ENCODE measurements at regions not wholly inside any gene's neighbourhood (a gene's known extent, or its start where the extent isn't known, plus 50 kb on each side); places are given as distances from the start of the nearest gene placed in this dataset.
"Not testable (repeated sequence)": the region's sequence is repeated elsewhere in the genome, so short reads cannot be mapped to it uniquely, and the experiment has no call there.

GRCh38 chr21:6466081-6466698, 4055.2 kb upstream of the TPTE start:
- H3K36me3 Mint-ChIP-seq (ENCODE audit: low read depth, unreplicated experiment); H3K27ac Mint-ChIP-seq (ENCODE audit: unreplicated experiment); H3K4me3 Mint-ChIP-seq (ENCODE audit: unreplicated experiment); FAIRE-seq; H2AFZ ChIP-seq (ENCODE audit: low read depth, low read length); H3K9me3 ChIP-seq (ENCODE audit: insufficient read depth, low read depth, low read length); H3K27me3 ChIP-seq (ENCODE audit: insufficient read depth, low read length); H3K4me2 ChIP-seq (ENCODE audit: low read length); DNase-seq (ENCODE audit: low read depth); H3K9ac ChIP-seq (ENCODE audit: low read length); H3K79me2 ChIP-seq (ENCODE audit: insufficient read depth, low read length); H4K20me1 ChIP-seq (ENCODE audit: insufficient read depth, low read length); H3K4me3 ChIP-seq (ENCODE audit: insufficient read depth, low read depth, low read length); H3K27me3 Mint-ChIP-seq (ENCODE audit: low read depth, unreplicated experiment); H3K27ac ChIP-seq (ENCODE audit: low read depth, low read length); H3K4me1 ChIP-seq (ENCODE audit: insufficient read depth, low read length); H3K9me3 Mint-ChIP-seq (ENCODE audit: unreplicated experiment); H3K4me1 Mint-ChIP-seq (ENCODE audit: low read depth, unreplicated experiment); H3K36me3 ChIP-seq (ENCODE audit: insufficient read depth, low read length): not testable (repeated sequence)

DNA sequence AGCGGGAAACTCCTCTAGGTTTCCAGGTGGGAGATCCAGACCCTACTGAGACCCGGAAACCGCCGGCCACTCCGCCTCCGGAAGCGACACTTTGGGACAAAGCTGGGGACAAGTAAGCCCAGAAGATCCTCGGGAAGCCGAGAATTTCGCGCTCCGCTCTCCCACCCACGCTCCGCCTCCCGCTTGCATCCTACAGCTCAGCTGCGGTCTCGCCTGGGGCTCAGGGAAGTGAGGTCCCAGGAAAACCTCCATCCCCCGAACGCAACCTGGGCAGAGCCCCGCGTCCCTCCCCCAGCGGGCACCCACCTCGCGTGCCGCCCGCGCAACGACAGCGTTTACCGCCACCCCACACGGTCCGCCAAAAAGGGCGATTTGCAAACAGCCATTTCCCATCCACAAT, 4054.7 kb upstream of the TPTE start:
- not testable (repeated sequence) for H4K20me1 ChIP-seq (ENCODE audit: insufficient read depth, low read length); H3K4me1 ChIP-seq (ENCODE audit: insufficient read depth, low read length); H3K4me2 ChIP-seq (ENCODE audit: low read length); H3K9ac ChIP-seq (ENCODE audit: low read length); H3K27me3 Mint-ChIP-seq (ENCODE audit: low read depth, unreplicated experiment); H3K27ac Mint-ChIP-seq (ENCODE audit: unreplicated experiment); H3K27me3 ChIP-seq (ENCODE audit: insufficient read depth, low read length); H3K27ac ChIP-seq (ENCODE audit: low read depth, low read length); DNase-seq (ENCODE audit: low read depth); H2AFZ ChIP-seq (ENCODE audit: low read depth, low read length); H3K36me3 Mint-ChIP-seq (ENCODE audit: low read depth, unreplicated experiment); H3K9me3 Mint-ChIP-seq (ENCODE audit: unreplicated experiment); H3K36me3 ChIP-seq (ENCODE audit: insufficient read depth, low read length); H3K9me3 ChIP-seq (ENCODE audit: insufficient read depth, low read depth, low read length); H3K79me2 ChIP-seq (ENCODE audit: insufficient read depth, low read length); H3K4me3 Mint-ChIP-seq (ENCODE audit: unreplicated experiment); H3K4me1 Mint-ChIP-seq (ENCODE audit: low read depth, unreplicated experiment); H3K4me3 ChIP-seq (ENCODE audit: insufficient read depth, low read depth, low read length); FAIRE-seq

DNA sequence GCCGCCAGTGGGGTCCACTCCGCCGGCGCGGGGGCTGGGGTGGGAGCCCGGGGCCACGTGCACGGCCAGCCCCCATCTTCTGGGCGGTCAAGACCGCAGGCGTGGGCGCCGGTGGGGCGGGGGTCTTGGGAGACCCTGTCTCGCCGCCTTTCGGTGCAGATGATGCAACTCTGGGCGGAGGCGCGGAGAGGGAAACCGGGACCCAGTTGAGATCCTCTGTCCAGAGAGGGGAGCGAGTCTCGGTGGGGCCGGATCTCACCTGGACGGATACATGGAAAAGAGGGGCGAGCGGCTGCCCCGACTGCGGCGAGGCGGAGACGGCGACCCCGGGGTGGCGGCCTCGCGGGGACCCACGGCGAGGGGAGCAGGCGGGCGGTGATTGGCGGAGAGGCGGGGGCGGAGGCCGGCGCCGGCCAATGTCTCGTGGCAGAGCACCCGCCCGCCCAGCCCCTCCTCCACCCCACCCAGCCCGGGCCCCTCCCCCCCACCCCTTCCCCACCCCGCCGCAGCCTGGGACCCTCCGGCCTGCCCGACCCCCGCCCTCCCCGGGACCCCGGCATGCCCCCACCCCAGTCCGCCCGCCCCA, 4054.1 kb upstream of the TPTE start:
- H3K4me3 Mint-ChIP-seq (ENCODE audit: unreplicated experiment) = not testable (repeated sequence)

GRCh38 chr21:6467907-6468306, 4053.5 kb upstream of the TPTE start:
- H3K27me3 ChIP-seq (ENCODE audit: insufficient read depth, low read length); DNase-seq (ENCODE audit: low read depth); H3K36me3 Mint-ChIP-seq (ENCODE audit: low read depth, unreplicated experiment); H3K4me1 ChIP-seq (ENCODE audit: insufficient read depth, low read length); H3K9me3 Mint-ChIP-seq (ENCODE audit: unreplicated experiment); H3K27me3 Mint-ChIP-seq (ENCODE audit: low read depth, unreplicated experiment); H3K4me2 ChIP-seq (ENCODE audit: low read length); H3K4me3 Mint-ChIP-seq (ENCODE audit: unreplicated experiment); H3K36me3 ChIP-seq (ENCODE audit: insufficient read depth, low read length); FAIRE-seq; H3K9ac ChIP-seq (ENCODE audit: low read length); H3K9me3 ChIP-seq (ENCODE audit: insufficient read depth, low read depth, low read length); H3K4me3 ChIP-seq (ENCODE audit: insufficient read depth, low read depth, low read length); H3K4me1 Mint-ChIP-seq (ENCODE audit: low read depth, unreplicated experiment); H4K20me1 ChIP-seq (ENCODE audit: insufficient read depth, low read length); H3K27ac ChIP-seq (ENCODE audit: low read depth, low read length); H3K79me2 ChIP-seq (ENCODE audit: insufficient read depth, low read length); H3K27ac Mint-ChIP-seq (ENCODE audit: unreplicated experiment); H2AFZ ChIP-seq (ENCODE audit: low read depth, low read length): not testable (repeated sequence)

More for the DNA sequence above, 4054.1 kb upstream of the TPTE start:
- H3K4me3 ChIP-seq (ENCODE audit: insufficient read depth, low read depth, low read length); H3K9ac ChIP-seq (ENCODE audit: low read length); H3K36me3 Mint-ChIP-seq (ENCODE audit: low read depth, unreplicated experiment); DNase-seq (ENCODE audit: low read depth); H4K20me1 ChIP-seq (ENCODE audit: insufficient read depth, low read length); H3K27ac ChIP-seq (ENCODE audit: low read depth, low read length); H3K79me2 ChIP-seq (ENCODE audit: insufficient read depth, low read length); H3K27ac Mint-ChIP-seq (ENCODE audit: unreplicated experiment); H3K27me3 ChIP-seq (ENCODE audit: insufficient read depth, low read length); H3K27me3 Mint-ChIP-seq (ENCODE audit: low read depth, unreplicated experiment); H3K4me1 ChIP-seq (ENCODE audit: insufficient read depth, low read length); H3K4me1 Mint-ChIP-seq (ENCODE audit: low read depth, unreplicated experiment); H2AFZ ChIP-seq (ENCODE audit: low read depth, low read length); H3K9me3 Mint-ChIP-seq (ENCODE audit: unreplicated experiment); FAIRE-seq; H3K36me3 ChIP-seq (ENCODE audit: insufficient read depth, low read length); H3K9me3 ChIP-seq (ENCODE audit: insufficient read depth, low read depth, low read length); H3K4me2 ChIP-seq (ENCODE audit: low read length): not testable (repeated sequence)

GRCh38 chr21:6468331-6468860, 4053.0 kb upstream of the TPTE start:
- not testable (repeated sequence) for H3K27me3 ChIP-seq (ENCODE audit: insufficient read depth, low read length); FAIRE-seq; H3K27me3 Mint-ChIP-seq (ENCODE audit: low read depth, unreplicated experiment); H3K27ac ChIP-seq (ENCODE audit: low read depth, low read length); H3K4me3 ChIP-seq (ENCODE audit: insufficient read depth, low read depth, low read length); H3K4me1 Mint-ChIP-seq (ENCODE audit: low read depth, unreplicated experiment); H3K4me1 ChIP-seq (ENCODE audit: insufficient read depth, low read length); H3K9ac ChIP-seq (ENCODE audit: low read length); H3K27ac Mint-ChIP-seq (ENCODE audit: unreplicated experiment); H3K4me3 Mint-ChIP-seq (ENCODE audit: unreplicated experiment); H2AFZ ChIP-seq (ENCODE audit: low read depth, low read length); H4K20me1 ChIP-seq (ENCODE audit: insufficient read depth, low read length); H3K36me3 ChIP-seq (ENCODE audit: insufficient read depth, low read length); DNase-seq (ENCODE audit: low read depth); H3K9me3 Mint-ChIP-seq (ENCODE audit: unreplicated experiment); H3K4me2 ChIP-seq (ENCODE audit: low read length); H3K9me3 ChIP-seq (ENCODE audit: insufficient read depth, low read depth, low read length); H3K36me3 Mint-ChIP-seq (ENCODE audit: low read depth, unreplicated experiment); H3K79me2 ChIP-seq (ENCODE audit: insufficient read depth, low read length)

- not testable (repeated sequence) for H3K36me3 ChIP-seq (ENCODE audit: insufficient read depth, low read length); H2AFZ ChIP-seq (ENCODE audit: low read depth, low read length); H3K4me1 ChIP-seq (ENCODE audit: insufficient read depth, low read length); H3K79me2 ChIP-seq (ENCODE audit: insufficient read depth, low read length); H3K27me3 ChIP-seq (ENCODE audit: insufficient read depth, low read length); H3K9me3 Mint-ChIP-seq (ENCODE audit: unreplicated experiment); H3K9me3 ChIP-seq (ENCODE audit: insufficient read depth, low read depth, low read length); H3K27ac ChIP-seq (ENCODE audit: low read depth, low read length); H3K27me3 Mint-ChIP-seq (ENCODE audit: low read depth, unreplicated experiment); H3K36me3 Mint-ChIP-seq (ENCODE audit: low read depth, unreplicated experiment); H3K9ac ChIP-seq (ENCODE audit: low read length); FAIRE-seq; H3K4me3 ChIP-seq (ENCODE audit: insufficient read depth, low read depth, low read length); H3K4me3 Mint-ChIP-seq (ENCODE audit: unreplicated experiment); H3K4me1 Mint-ChIP-seq (ENCODE audit: low read depth, unreplicated experiment); DNase-seq (ENCODE audit: low read depth); H4K20me1 ChIP-seq (ENCODE audit: insufficient read depth, low read length); H3K4me2 ChIP-seq (ENCODE audit: low read length); H3K27ac Mint-ChIP-seq (ENCODE audit: unreplicated experiment)
Measured at GRCh38 chr21:6474250-6474968, 4047.0 kb upstream of the TPTE start.

All from astrocyte (in vitro differentiated cells and primary cell).